ENCODE measurements at regions not wholly inside any gene's neighbourhood (a gene's known extent, or its start where the extent isn't known, plus 50 kb on each side); places are given as distances from the start of the nearest gene placed in this dataset.
"Not testable (repeated sequence)": the region's sequence is repeated elsewhere in the genome, so short reads cannot be mapped to it uniquely, and the experiment has no call there.

GRCh38 chr7:35102845-35103244 lies 65.6 kb upstream of the DPY19L1 start:
- TF ChIP-seq CTCF, POLR2A (IDR thresholded peaks at IDR 0.05): not testable (repeated sequence)
